DND-41 (cell line): ENCODE measurements at regions not wholly inside any gene's neighbourhood (a gene's known extent, or its start where the extent isn't known, plus 50 kb on each side); places are given as distances from the start of the nearest gene placed in this dataset.
"Not testable (repeated sequence)": the region's sequence is repeated elsewhere in the genome, so short reads cannot be mapped to it uniquely, and the experiment has no call there.

Experiments used
- ATAC-seq: fragments of 200-7000 bp; cut with Tn5 transposase; 3 replicates; pipeline ENCODE4 v1.9.1; 2021; ENCODE audit warnings: low read depth; ENCODE audit not compliant: insufficient read depth
- DNase-seq: peaks from one replicate; pipeline ENCODE4 v3.0.0-alpha.2; 2020
- H2AFZ ChIP-seq: 2 replicates; pipeline ENCODE4 v1.6.0; 2012; ENCODE audit warnings: low read depth, low read length
- H3K27ac ChIP-seq: 2 replicates; pipeline ENCODE4 v1.5.1; 2012; ENCODE audit warnings: low read length, inconsistent platforms
- H3K27me3 ChIP-seq: fragments of 200-600 bp; sonication (generic); 2 replicates; pipeline ENCODE4 v1.6.0; 2012; ENCODE audit warnings: low read length, mild to moderate bottlenecking, inconsistent platforms; ENCODE audit not compliant: insufficient read depth, poor library complexity
- H3K36me3 ChIP-seq: 2 replicates; pipeline ENCODE4 v1.5.1; 2012; ENCODE audit warnings: low read length, inconsistent platforms; ENCODE audit not compliant: insufficient read depth
- H3K4me1 ChIP-seq: 2 replicates; pipeline ENCODE4 v1.5.1; 2012; ENCODE audit warnings: mild to moderate bottlenecking, low read length; ENCODE audit not compliant: insufficient read depth
- H3K4me2 ChIP-seq: 2 replicates; pipeline ENCODE4 v1.6.0; 2012; ENCODE audit warnings: mild to moderate bottlenecking, moderate library complexity, low read length, inconsistent platforms; ENCODE audit not compliant: insufficient read depth
- H3K4me3 ChIP-seq, 2 experiments: fragments of 200-600 bp in 1 of 2; shearing (Covaris generic) in 1 of 2; 2 replicates each; pipeline ENCODE4 v1.5.1; 2012 to 2016; ENCODE audit warnings: inconsistent platforms in 2 of 2, low read length in 2 of 2, mild to moderate bottlenecking in 2 of 2, low read depth in 1 of 2, moderate library complexity in 1 of 2
- H3K79me2 ChIP-seq: 2 replicates; pipeline ENCODE4 v1.6.0; 2012; ENCODE audit warnings: low read length, inconsistent platforms; ENCODE audit not compliant: insufficient read depth
- H3K9ac ChIP-seq: 2 replicates; pipeline ENCODE4 v1.6.0; 2012; ENCODE audit warnings: low read depth, mild to moderate bottlenecking, inconsistent platforms, low read length, moderate library complexity
- H3K9me3 ChIP-seq: 2 replicates; pipeline ENCODE4 v1.5.1; 2012; ENCODE audit warnings: low read length, moderate library complexity, mild to moderate bottlenecking, inconsistent platforms; ENCODE audit not compliant: insufficient read depth, severe bottlenecking
- H4K20me1 ChIP-seq: 2 replicates; pipeline ENCODE4 v1.6.0; 2012; ENCODE audit warnings: low read length; ENCODE audit not compliant: insufficient read depth
- EZH2 ChIP-seq: IDR thresholded peaks from 3 replicates; pipeline ENCODE4 v1.6.1; 2012; ENCODE audit warnings: borderline replicate concordance, low read depth, mild to moderate bottlenecking, moderate library complexity, low read length, inconsistent platforms; ENCODE audit not compliant: severe bottlenecking
- TF ChIP-seq, protein P1 (sequence below): IDR thresholded peaks from 2 replicates; pipeline ENCODE4 v1.5.1; 2012; ENCODE audit warnings: borderline replicate concordance, low read length, moderate library complexity, mild to moderate bottlenecking; ENCODE audit not compliant: poor library complexity, severe bottlenecking; ENCODE audit errors: extremely low read depth

DNA sequence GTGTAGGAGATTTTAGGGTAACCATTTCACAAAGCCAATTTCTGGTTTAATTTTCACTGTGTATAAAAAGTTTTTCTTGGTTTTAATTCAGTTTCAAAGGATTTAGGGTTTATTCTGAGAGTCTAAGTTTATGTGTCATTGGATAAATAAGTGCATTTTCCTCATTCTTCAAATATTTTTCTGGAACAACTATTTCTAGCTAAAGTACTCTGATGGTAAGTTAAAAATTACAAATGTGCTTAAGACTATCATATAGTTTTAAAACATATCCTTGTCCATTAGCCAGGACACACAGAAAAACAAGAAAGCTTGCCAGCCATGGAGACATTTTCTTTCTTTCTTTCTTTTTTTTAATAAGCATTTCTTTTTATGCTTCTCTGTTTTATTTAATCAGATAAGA lies 333.0 kb downstream of the RFPL4B start:
- no peak overlapping the region for H3K9ac ChIP-seq
- DNase-seq (no peak), ATAC-seq (no peak)
- H3K4me1 ChIP-seq: no peaks in the 10 kb centered on the region
- H3K4me2 ChIP-seq: no peak overlapping the region
- no peaks in the 10 kb centered on the region for H4K20me1 ChIP-seq
- no peaks in the 10 kb centered on the region for H3K27me3 ChIP-seq
- no peaks in the 10 kb centered on the region for H3K9me3 ChIP-seq
- no peak overlapping the region for H3K27ac ChIP-seq
- H2AFZ ChIP-seq: no peak overlapping the region
- TF ChIP-seq, protein P1, sequence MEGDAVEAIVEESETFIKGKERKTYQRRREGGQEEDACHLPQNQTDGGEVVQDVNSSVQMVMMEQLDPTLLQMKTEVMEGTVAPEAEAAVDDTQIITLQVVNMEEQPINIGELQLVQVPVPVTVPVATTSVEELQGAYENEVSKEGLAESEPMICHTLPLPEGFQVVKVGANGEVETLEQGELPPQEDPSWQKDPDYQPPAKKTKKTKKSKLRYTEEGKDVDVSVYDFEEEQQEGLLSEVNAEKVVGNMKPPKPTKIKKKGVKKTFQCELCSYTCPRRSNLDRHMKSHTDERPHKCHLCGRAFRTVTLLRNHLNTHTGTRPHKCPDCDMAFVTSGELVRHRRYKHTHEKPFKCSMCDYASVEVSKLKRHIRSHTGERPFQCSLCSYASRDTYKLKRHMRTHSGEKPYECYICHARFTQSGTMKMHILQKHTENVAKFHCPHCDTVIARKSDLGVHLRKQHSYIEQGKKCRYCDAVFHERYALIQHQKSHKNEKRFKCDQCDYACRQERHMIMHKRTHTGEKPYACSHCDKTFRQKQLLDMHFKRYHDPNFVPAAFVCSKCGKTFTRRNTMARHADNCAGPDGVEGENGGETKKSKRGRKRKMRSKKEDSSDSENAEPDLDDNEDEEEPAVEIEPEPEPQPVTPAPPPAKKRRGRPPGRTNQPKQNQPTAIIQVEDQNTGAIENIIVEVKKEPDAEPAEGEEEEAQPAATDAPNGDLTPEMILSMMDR: no peak
- TF ChIP-seq EZH2: no peak
- no peaks in the 10 kb centered on the region for H3K79me2 ChIP-seq
- no peak overlapping the region for H3K4me3 ChIP-seq
- no peaks in the 10 kb centered on the region for H3K36me3 ChIP-seq

DNA sequence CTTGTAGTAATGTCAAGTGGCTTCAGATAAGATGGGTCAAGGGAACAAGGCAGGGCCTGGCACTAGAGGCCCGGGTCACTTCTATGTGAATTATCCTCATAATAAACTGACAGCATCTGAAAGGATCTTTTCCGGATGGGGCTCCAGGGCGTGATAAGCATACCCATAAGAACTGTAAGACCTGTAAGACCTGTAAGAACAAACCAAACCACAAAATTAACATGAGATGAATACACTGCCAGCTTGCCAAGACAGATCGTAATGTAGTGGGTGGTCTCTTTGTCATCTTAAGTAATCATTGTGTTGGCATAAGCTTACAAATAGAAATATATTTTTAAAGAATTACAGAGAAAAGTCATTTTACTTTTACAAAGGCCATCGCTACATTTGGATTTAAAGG lies 334.9 kb downstream of the RFPL4B start:
- ATAC-seq (no peak), DNase-seq (no peak)

DNA sequence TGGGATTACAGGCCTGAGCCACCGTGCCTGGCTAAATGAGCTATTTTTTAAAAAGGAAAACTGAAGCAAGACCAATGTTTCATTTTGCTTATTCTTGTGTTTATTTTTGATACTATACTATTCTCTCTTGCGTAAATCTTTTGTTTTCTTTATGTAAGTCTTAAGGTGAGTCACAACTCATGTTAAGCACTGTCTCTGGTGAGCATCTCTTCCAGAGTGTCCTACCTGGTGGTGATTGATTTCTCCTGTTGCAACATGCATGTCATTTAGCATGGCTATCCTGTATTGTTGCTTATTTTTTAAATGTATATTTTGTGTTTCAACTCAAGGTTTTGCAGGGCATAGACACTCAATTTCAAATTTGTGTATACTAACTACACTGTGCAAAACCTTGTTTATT lies 336.0 kb downstream of the RFPL4B start:
- Histone ChIP-seq H2AFZ (no peak overlapping the region), H3K4me3 (no peak overlapping the region), H3K79me2 (no peaks in the 10 kb centered on the region), H3K4me1 (no peaks in the 10 kb centered on the region), H3K9ac (no peak overlapping the region), H3K36me3 (no peaks in the 10 kb centered on the region), H3K27ac (no peak overlapping the region), H3K9me3 (no peaks in the 10 kb centered on the region), H4K20me1 (no peaks in the 10 kb centered on the region), H3K27me3 (no peaks in the 10 kb centered on the region), H3K4me2 (no peak overlapping the region)
- no peak for TF ChIP-seq EZH2
- TF ChIP-seq, protein P1: no peak
- DNase-seq (no peak), ATAC-seq (no peak)

More for the DNA sequence above, 334.9 kb downstream of the RFPL4B start:
- Histone ChIP-seq H2AFZ (no peak overlapping the region), H3K4me3 (no peak overlapping the region), H3K79me2 (no peaks in the 10 kb centered on the region), H3K36me3 (no peaks in the 10 kb centered on the region), H3K27me3 (no peaks in the 10 kb centered on the region), H3K4me1 (no peaks in the 10 kb centered on the region), H3K27ac (no peak overlapping the region), H4K20me1 (no peaks in the 10 kb centered on the region), H3K4me2 (no peak overlapping the region), H3K9me3 (no peaks in the 10 kb centered on the region), H3K9ac (no peak overlapping the region)
- TF ChIP-seq, protein P1: no peak
- no peak for TF ChIP-seq EZH2

DNA sequence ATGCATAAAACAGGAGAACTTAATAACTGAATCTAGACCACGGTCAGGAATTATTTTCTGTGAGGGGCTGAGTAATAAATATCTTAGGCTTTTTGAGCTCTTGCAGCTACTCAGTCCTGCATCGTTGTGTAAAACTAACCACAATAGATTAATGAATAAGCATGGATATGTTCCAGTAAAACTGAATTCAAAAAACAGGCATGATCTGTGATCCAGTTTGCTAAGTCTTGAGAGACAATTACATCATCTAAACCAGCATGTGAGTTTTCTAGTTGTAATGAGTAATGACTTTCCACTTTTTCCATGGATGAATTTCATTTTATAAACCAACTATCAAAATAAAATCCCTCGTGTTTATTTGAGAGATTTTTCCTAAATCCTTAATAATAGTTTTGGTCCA lies 336.8 kb downstream of the RFPL4B start:
- no peaks in the 10 kb centered on the region for H3K79me2 ChIP-seq
- no peaks in the 10 kb centered on the region for H3K27me3 ChIP-seq
- H4K20me1 ChIP-seq: no peaks in the 10 kb centered on the region
- TF ChIP-seq EZH2: no peak
- TF ChIP-seq, protein P1: no peak
- no peak overlapping the region for H3K4me3 ChIP-seq
- no peak overlapping the region for H2AFZ ChIP-seq
- no peak overlapping the region for H3K27ac ChIP-seq
- H3K4me2 ChIP-seq: no peak overlapping the region
- H3K9ac ChIP-seq: no peak overlapping the region
- no peaks in the 10 kb centered on the region for H3K4me1 ChIP-seq
- ATAC-seq: no peak
- no peaks in the 10 kb centered on the region for H3K36me3 ChIP-seq
- H3K9me3 ChIP-seq: no peaks in the 10 kb centered on the region
- no peak for DNase-seq

DNA sequence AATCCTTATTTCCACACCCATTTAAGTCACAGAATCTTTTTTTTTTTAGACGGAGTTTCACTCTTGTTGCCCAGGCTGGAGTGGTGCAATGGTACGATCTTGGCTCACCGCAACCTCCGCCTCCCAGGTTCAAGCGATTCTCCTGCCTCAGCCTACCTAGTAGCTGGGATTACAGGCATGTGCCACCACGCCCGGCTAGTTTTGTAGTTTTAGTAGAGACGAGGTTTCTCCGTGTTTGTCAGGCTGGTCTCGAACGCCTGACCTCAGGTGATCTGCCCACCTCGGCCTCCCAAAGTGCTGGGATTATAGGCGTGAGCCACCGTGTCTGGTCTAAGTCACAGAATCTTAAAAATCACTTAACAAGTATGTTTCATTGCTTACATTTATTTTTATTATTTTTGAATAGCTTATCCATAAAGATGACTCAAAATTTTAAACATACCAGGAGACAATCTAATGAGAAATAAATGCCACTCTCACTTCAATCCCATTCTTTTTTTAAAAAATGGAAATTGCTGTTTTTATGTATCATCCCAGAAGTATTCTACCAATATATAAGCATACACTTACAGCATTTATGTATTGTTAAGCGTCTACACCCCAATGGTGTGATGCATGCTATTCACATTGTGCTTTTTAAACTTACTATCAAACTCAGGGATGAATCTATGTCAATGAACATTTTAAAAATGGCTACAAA lies 338.5 kb downstream of the RFPL4B start:
- H3K4me1 ChIP-seq: not testable (repeated sequence)

More for the DNA sequence above, 338.5 kb downstream of the RFPL4B start:
- H3K4me3 ChIP-seq, H3K4me2 ChIP-seq, H3K9me3 ChIP-seq, H4K20me1 ChIP-seq, ATAC-seq, H3K27me3 ChIP-seq, H3K79me2 ChIP-seq, DNase-seq, H3K9ac ChIP-seq, H2AFZ ChIP-seq, H3K36me3 ChIP-seq, H3K27ac ChIP-seq: not testable (repeated sequence)
